Gastrocnemius medialis (tissue), 4 donors: ENCODE measurements at regions not wholly inside any gene's neighbourhood (a gene's known extent, or its start where the extent isn't known, plus 50 kb on each side); places are given as distances from the start of the nearest gene placed in this dataset.
"Not testable (repeated sequence)": the region's sequence is repeated elsewhere in the genome, so short reads cannot be mapped to it uniquely, and the experiment has no call there.

Source experiments
- POLR2A ChIP-seq, 2 donors: fragments of 450-650 bp; IDR thresholded peaks; one replicate each; pipeline ENCODE4 v1.6.1; 2017; ENCODE audit warnings: antibody characterized with exemption in 2 of 2, mild to moderate bottlenecking in 2 of 2, moderate library complexity in 2 of 2
- TF ChIP-seq, protein P1 (sequence below), 5 experiments: fragments of 450-650 bp in 3 of 5; fragments of 200-600 bp in 2 of 5; sonication (generic) in 2 of 5; IDR thresholded peaks in 4 of 5; conservative IDR thresholded peaks in 1 of 5; 1 replicate in 4 of 5; 2 replicates in 1 of 5; pipeline ENCODE4 v1.5.1; 2016 to 2019; ENCODE audit warnings: antibody characterized with exemption in 5 of 5, mild to moderate bottlenecking in 3 of 5, moderate library complexity in 3 of 5

DNA sequence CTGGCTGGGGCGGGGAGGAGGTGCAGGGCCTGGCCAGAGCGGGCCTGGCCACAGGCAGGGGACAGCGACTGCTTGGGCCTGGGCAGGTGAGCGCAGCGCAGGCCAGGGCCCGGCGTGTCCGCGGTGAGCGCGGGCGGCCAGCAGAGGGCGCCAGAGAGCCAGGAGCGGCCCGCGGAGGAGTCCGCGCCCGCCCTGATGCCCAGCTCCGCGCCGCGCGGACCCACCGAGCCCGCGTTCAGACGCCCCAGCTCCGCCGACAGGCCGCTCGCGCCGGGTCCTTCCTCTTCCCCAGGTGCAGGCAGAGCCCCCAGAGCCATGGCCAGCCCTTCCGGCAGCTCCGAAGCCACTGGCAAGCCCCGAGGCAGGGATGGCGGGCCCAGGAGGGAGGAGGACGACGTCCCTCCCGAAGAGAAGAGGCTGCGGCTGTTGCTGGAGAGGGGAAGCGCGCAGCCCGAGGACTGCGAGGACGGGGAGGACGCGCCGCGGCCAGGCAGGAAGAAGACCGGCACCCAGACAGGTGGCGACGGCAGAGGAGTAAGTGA, 171.1 kb upstream of the OSBPL11 start:
- TF ChIP-seq, protein P1, sequence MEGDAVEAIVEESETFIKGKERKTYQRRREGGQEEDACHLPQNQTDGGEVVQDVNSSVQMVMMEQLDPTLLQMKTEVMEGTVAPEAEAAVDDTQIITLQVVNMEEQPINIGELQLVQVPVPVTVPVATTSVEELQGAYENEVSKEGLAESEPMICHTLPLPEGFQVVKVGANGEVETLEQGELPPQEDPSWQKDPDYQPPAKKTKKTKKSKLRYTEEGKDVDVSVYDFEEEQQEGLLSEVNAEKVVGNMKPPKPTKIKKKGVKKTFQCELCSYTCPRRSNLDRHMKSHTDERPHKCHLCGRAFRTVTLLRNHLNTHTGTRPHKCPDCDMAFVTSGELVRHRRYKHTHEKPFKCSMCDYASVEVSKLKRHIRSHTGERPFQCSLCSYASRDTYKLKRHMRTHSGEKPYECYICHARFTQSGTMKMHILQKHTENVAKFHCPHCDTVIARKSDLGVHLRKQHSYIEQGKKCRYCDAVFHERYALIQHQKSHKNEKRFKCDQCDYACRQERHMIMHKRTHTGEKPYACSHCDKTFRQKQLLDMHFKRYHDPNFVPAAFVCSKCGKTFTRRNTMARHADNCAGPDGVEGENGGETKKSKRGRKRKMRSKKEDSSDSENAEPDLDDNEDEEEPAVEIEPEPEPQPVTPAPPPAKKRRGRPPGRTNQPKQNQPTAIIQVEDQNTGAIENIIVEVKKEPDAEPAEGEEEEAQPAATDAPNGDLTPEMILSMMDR (IDR thresholded peaks at IDR 0.05 in 4 of 5, conservative IDR thresholded peaks at IDR 0.05 in 1 of 5): peak; percentile 44 to 95 (median 67)
- not testable (repeated sequence) for TF ChIP-seq POLR2A (IDR thresholded peaks at IDR 0.05)
